NT2/D1 (cell line): ENCODE measurements at regions not wholly inside any gene's neighbourhood (a gene's known extent, or its start where the extent isn't known, plus 50 kb on each side); places are given as distances from the start of the nearest gene placed in this dataset.
"Not testable (repeated sequence)": the region's sequence is repeated elsewhere in the genome, so short reads cannot be mapped to it uniquely, and the experiment has no call there.

Experiments
- SUZ12 ChIP-seq: IDR thresholded peaks from 2 replicates; pipeline ENCODE4 v1.6.1; 2011; ENCODE audit not compliant: insufficient read length, insufficient read depth; ENCODE audit errors: extremely low read depth
- YY1 ChIP-seq: IDR thresholded peaks from 2 replicates; pipeline ENCODE4 v1.6.1; 2011; ENCODE audit not compliant: insufficient read length, insufficient read depth
- ZNF274 ChIP-seq: IDR thresholded peaks from 2 replicates; pipeline ENCODE4 v1.6.1; 2011; ENCODE audit warnings: mild to moderate bottlenecking, low read depth, low read length

DNA sequence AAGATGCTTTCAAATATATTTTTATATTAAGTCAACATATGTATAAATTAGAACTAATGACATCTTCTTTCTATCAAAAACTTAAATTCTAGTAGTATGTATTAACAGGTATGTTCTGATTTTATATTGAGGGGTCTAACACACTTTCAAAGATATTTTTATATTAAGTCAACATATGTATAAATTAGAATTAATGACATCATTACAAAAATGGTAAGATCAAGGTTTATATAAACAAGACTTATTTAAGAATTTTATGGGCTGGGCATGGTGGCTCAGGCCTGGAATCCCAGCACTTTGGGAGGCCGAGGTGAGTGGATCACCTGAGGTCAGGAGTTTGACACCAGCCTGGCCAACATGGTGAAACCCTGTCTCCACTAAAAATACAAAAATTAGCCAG is 194.6 kb upstream of the CXCR4 start:
- not testable (repeated sequence) for TF ChIP-seq YY1, ZNF274, SUZ12
